Thyroid gland (tissue), 4 donors: ENCODE measurements at regions not wholly inside any gene's neighbourhood (a gene's known extent, or its start where the extent isn't known, plus 50 kb on each side); places are given as distances from the start of the nearest gene placed in this dataset.

Experiments used
- POLR2A ChIP-seq, 2 donors: fragments of 450-650 bp; IDR thresholded peaks; one replicate each; pipeline ENCODE4 v1.6.1; 2017; ENCODE audit warnings: antibody characterized with exemption in 2 of 2, mild to moderate bottlenecking in 2 of 2, moderate library complexity in 1 of 2
- TF ChIP-seq, protein P1 (sequence below), 6 experiments: fragments of 200-600 bp in 3 of 6; fragments of 450-650 bp in 3 of 6; sonication (generic) in 3 of 6; IDR thresholded peaks; one replicate each; pipeline ENCODE4 v1.5.1; 2016 to 2019; ENCODE audit warnings: antibody characterized with exemption in 6 of 6, mild to moderate bottlenecking in 2 of 6, inconsistent platforms in 1 of 6, moderate library complexity in 1 of 6

DNA sequence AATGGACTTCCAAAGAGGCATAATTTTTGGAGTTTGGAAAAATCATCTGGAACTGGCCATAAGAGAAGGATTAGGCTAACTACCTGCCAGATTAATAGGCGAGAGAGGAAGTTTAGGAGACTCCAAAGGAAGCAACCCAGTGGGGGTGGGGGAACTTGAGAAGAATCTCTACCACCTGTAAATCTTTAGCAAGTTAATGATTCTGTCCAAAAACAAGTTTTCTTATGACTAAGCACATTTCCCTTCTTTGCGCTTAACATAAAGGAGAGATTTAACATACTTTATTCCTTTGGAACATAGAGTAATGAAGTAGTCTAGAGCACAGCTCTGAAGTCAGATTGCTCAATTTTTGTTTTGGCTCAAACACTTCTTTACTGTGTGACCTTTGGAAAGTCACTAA lies 58.2 kb upstream of the PAPPA start:
- TF ChIP-seq POLR2A (IDR thresholded peaks at IDR 0.05), result no peak
- TF ChIP-seq, protein P1, sequence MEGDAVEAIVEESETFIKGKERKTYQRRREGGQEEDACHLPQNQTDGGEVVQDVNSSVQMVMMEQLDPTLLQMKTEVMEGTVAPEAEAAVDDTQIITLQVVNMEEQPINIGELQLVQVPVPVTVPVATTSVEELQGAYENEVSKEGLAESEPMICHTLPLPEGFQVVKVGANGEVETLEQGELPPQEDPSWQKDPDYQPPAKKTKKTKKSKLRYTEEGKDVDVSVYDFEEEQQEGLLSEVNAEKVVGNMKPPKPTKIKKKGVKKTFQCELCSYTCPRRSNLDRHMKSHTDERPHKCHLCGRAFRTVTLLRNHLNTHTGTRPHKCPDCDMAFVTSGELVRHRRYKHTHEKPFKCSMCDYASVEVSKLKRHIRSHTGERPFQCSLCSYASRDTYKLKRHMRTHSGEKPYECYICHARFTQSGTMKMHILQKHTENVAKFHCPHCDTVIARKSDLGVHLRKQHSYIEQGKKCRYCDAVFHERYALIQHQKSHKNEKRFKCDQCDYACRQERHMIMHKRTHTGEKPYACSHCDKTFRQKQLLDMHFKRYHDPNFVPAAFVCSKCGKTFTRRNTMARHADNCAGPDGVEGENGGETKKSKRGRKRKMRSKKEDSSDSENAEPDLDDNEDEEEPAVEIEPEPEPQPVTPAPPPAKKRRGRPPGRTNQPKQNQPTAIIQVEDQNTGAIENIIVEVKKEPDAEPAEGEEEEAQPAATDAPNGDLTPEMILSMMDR (IDR thresholded peaks at IDR 0.05), result no peak
